ENCODE measurements at regions not wholly inside any gene's neighbourhood (a gene's known extent, or its start where the extent isn't known, plus 50 kb on each side); places are given as distances from the start of the nearest gene placed in this dataset.

GRCh38 chr3:145244327-145244726 is 916.7 kb downstream of the PLOD2 start:
- Mint-ChIP-seq H3K4me1 (peaks cover 3 to 5% of the 10 kb centered on the region in 2 experiments; a peak in 1 of 4 replicates), H3K27ac (no peak overlapping the region), H3K27me3 (ENCODE audit: low read depth) (no peaks in the 10 kb centered on the region), H3K4me3 (no peak overlapping the region), H3K36me3 (ENCODE audit: insufficient read depth in 1 of 3, low read depth in 3 of 3) (peaks cover 14 to 35% (median 23%) of the 10 kb centered on the region in 3 experiments; a peak in 6 of 7 replicates), H3K9me3 (peaks cover 25 to 36% of the 10 kb centered on the region in 2 experiments)
- no peak overlapping the region for H4K8ac ChIP-seq (replicated peaks; ENCODE audit: insufficient read length, low read depth, low read length)
- no peaks in the 10 kb centered on the region for H3K23me2 ChIP-seq (ENCODE audit: insufficient read length, low read depth, low read length, poor library complexity, severe bottlenecking)
- no peaks in the 10 kb centered on the region for H3K79me2 ChIP-seq (ENCODE audit: insufficient read depth, low read length)
- no peak overlapping the region for H3K9ac ChIP-seq (ENCODE audit: extremely low read depth, insufficient read length, low read length)
- no peak overlapping the region for H3K4ac ChIP-seq (ENCODE audit: low read depth, low read length)
- no peak overlapping the region for H3K23ac ChIP-seq (ENCODE audit: insufficient read length, low read depth, low read length)
- no peaks in the 10 kb centered on the region for H3K79me1 ChIP-seq (ENCODE audit: insufficient read depth, low read depth, low read length, poor library complexity, severe bottlenecking)
- H3K18ac ChIP-seq (ENCODE audit: insufficient read length, low read depth, low read length) = no peak overlapping the region
- H3K56ac ChIP-seq (ENCODE audit: insufficient read length, low read depth, low read length) = no peak overlapping the region
- H2BK20ac ChIP-seq (ENCODE audit: low read depth, low read length, poor library complexity, severe bottlenecking) = no peak overlapping the region
- H3K9me3 ChIP-seq (ENCODE audit: control insufficient read depth, low read depth, low read length) = no peaks in the 10 kb centered on the region
- H3K4me2 ChIP-seq (ENCODE audit: insufficient read depth, insufficient read length, low read length) = no peak overlapping the region
- no peaks in the 10 kb centered on the region for H3K27me3 ChIP-seq (ENCODE audit: insufficient read depth, low read length)
- H3K4me1 ChIP-seq (ENCODE audit: insufficient read depth, low read length) = no peaks in the 10 kb centered on the region
- no peak overlapping the region for H4K91ac ChIP-seq (ENCODE audit: insufficient read length, low read depth, low read length)
- H2BK15ac ChIP-seq (ENCODE audit: low read depth, low read length) = no peak overlapping the region
- no CpG with 5 or more reads among the region's 1 CpG for WGBS (ENCODE audit: extremely low coverage, insufficient read length, low lambda C conversion rate)
- no peak overlapping the region for H2BK5ac ChIP-seq (ENCODE audit: insufficient read length, low read length)
- H2BK120ac ChIP-seq (ENCODE audit: low read depth, low read length, poor library complexity, severe bottlenecking) = no peak overlapping the region
- no peak for DNase-seq
- H3T11ph ChIP-seq (ENCODE audit: low read length) = no peak overlapping the region
- no peak overlapping the region for H2AFZ ChIP-seq (ENCODE audit: low read length)
- H4K20me1 ChIP-seq (ENCODE audit: control insufficient read depth, insufficient read depth, insufficient read length) = no peaks in the 10 kb centered on the region
- no peak overlapping the region for H2BK12ac ChIP-seq (ENCODE audit: insufficient read length, low read depth, low read length)
- H3K27ac ChIP-seq (ENCODE audit: insufficient read length, low read depth, low read length) = no peak overlapping the region
- TF ChIP-seq CTCF (conservative IDR thresholded peaks at IDR 0.05) = no peak
- no peak overlapping the region for H4K5ac ChIP-seq (ENCODE audit: insufficient read length, low read depth, low read length)
- no peak overlapping the region for H3K14ac ChIP-seq (ENCODE audit: insufficient read depth, low read length)
- no peak overlapping the region for H2AK5ac ChIP-seq (ENCODE audit: insufficient read length, low read length)

All from H9 (cell line).